ENCODE measurements at regions not wholly inside any gene's neighbourhood (a gene's known extent, or its start where the extent isn't known, plus 50 kb on each side); places are given as distances from the start of the nearest gene placed in this dataset.

GRCh38 chr5:30267026-30267425 lies 926.5 kb upstream of the CDH6 start:
- Histone ChIP-seq H3K14ac (ENCODE audit: low read length in 2 of 2) (no peak overlapping the region), H2BK120ac (ENCODE audit: low read depth, low read length) (no peak overlapping the region), H3K27me3 (ENCODE audit: control insufficient read depth in 1 of 2, insufficient read depth in 1 of 2, low read length in 2 of 2) (no peaks in the 10 kb centered on the region), H2BK5ac (ENCODE audit: low read depth, low read length, poor library complexity, severe bottlenecking) (no peak overlapping the region), H2BK15ac (ENCODE audit: low read depth, poor library complexity, severe bottlenecking) (no peak overlapping the region), H3K4ac (ENCODE audit: low read depth in 1 of 2, low read length in 2 of 2) (no peak overlapping the region), H3K36me3 (ENCODE audit: control insufficient read depth in 1 of 2, insufficient read depth in 2 of 2, low read depth in 1 of 2, low read length in 2 of 2) (no peaks in the 10 kb centered on the region), H3K23ac (ENCODE audit: low read length in 2 of 2) (no peak overlapping the region), H3K9ac (ENCODE audit: low read length) (no peak overlapping the region), H3K79me1 (replicated peaks; ENCODE audit: low read length, poor library complexity, severe bottlenecking) (no peaks in the 10 kb centered on the region), H3K4me1 (ENCODE audit: control insufficient read depth, insufficient read depth, low read depth, low read length) (no peaks in the 10 kb centered on the region), H4K8ac (ENCODE audit: low read length) (no peak overlapping the region), H3K9me3 (ENCODE audit: control insufficient read depth, low read length) (peaks cover 7% of the 10 kb centered on the region), H3K27ac (ENCODE audit: low read length, poor library complexity, severe bottlenecking) (no peak overlapping the region), H2AFZ (ENCODE audit: low read depth, low read length) (no peak overlapping the region), H3K18ac (ENCODE audit: low read depth in 1 of 2, low read length in 2 of 2) (no peak overlapping the region), H3K4me3 (ENCODE audit: insufficient read depth in 1 of 2, low read depth in 1 of 2, low read length in 2 of 2) (no peak overlapping the region), H2BK12ac (ENCODE audit: low read length in 2 of 2) (no peak overlapping the region), H4K91ac (ENCODE audit: low read length) (no peak overlapping the region), H3K4me2 (ENCODE audit: low read length, poor library complexity, severe bottlenecking) (no peak overlapping the region), H2AK5ac (ENCODE audit: low read length, severe bottlenecking) (no peak overlapping the region)
- DNase-seq, result no peak

GRCh38 chr5:30239331-30240022 lies 954.0 kb upstream of the CDH6 start:
- H3K4me1 ChIP-seq (ENCODE audit: control insufficient read depth, insufficient read depth, low read depth, low read length), result no peaks in the 10 kb centered on the region
- H3K9ac ChIP-seq (ENCODE audit: low read length), result no peak overlapping the region
- H4K8ac ChIP-seq (ENCODE audit: low read length), result no peak overlapping the region
- H3K36me3 ChIP-seq (ENCODE audit: control insufficient read depth in 1 of 2, insufficient read depth in 2 of 2, low read depth in 1 of 2, low read length in 2 of 2), result no peaks in the 10 kb centered on the region
- H3K4ac ChIP-seq (ENCODE audit: low read depth in 1 of 2, low read length in 2 of 2), result no peak overlapping the region
- H2AK5ac ChIP-seq (ENCODE audit: low read length, severe bottlenecking), result no peak overlapping the region
- H2BK12ac ChIP-seq (ENCODE audit: low read length in 2 of 2), result no peak overlapping the region
- no peak overlapping the region for H3K4me3 ChIP-seq (ENCODE audit: insufficient read depth in 1 of 2, low read depth in 1 of 2, low read length in 2 of 2)
- no peaks in the 10 kb centered on the region for H3K27me3 ChIP-seq (ENCODE audit: control insufficient read depth in 1 of 2, insufficient read depth in 1 of 2, low read length in 2 of 2)
- H3K27ac ChIP-seq (ENCODE audit: low read length, poor library complexity, severe bottlenecking), result no peak overlapping the region
- no peak overlapping the region for H2BK15ac ChIP-seq (ENCODE audit: low read depth, poor library complexity, severe bottlenecking)
- no peak overlapping the region for H3K23ac ChIP-seq (ENCODE audit: low read length in 2 of 2)
- H3K4me2 ChIP-seq (ENCODE audit: low read length, poor library complexity, severe bottlenecking), result no peak overlapping the region
- no peaks in the 10 kb centered on the region for H3K79me1 ChIP-seq (replicated peaks; ENCODE audit: low read length, poor library complexity, severe bottlenecking)
- H2BK5ac ChIP-seq (ENCODE audit: low read depth, low read length, poor library complexity, severe bottlenecking), result no peak overlapping the region
- H2BK120ac ChIP-seq (ENCODE audit: low read depth, low read length), result no peak overlapping the region
- WGBS, result 69% methylated on average over 7 of the region's 7 CpGs
- H4K91ac ChIP-seq (ENCODE audit: low read length), result no peak overlapping the region
- no peaks in the 10 kb centered on the region for H3K9me3 ChIP-seq (ENCODE audit: control insufficient read depth, low read length)
- H3K18ac ChIP-seq (ENCODE audit: low read depth in 1 of 2, low read length in 2 of 2), result no peak overlapping the region
- H3K14ac ChIP-seq (ENCODE audit: low read length in 2 of 2), result no peak overlapping the region
- no peak for DNase-seq
- H2AFZ ChIP-seq (ENCODE audit: low read depth, low read length), result no peak overlapping the region

GRCh38 chr5:30237189-30237588 lies 956.3 kb upstream of the CDH6 start:
- Histone ChIP-seq H3K9ac (ENCODE audit: low read length) (no peak overlapping the region), H4K8ac (ENCODE audit: low read length) (no peak overlapping the region), H2AFZ (ENCODE audit: low read depth, low read length) (no peak overlapping the region), H2BK5ac (ENCODE audit: low read depth, low read length, poor library complexity, severe bottlenecking) (no peak overlapping the region), H3K14ac (ENCODE audit: low read length in 2 of 2) (no peak overlapping the region), H3K4me2 (ENCODE audit: low read length, poor library complexity, severe bottlenecking) (no peak overlapping the region), H3K36me3 (ENCODE audit: control insufficient read depth in 1 of 2, insufficient read depth in 2 of 2, low read depth in 1 of 2, low read length in 2 of 2) (no peaks in the 10 kb centered on the region), H3K4ac (ENCODE audit: low read depth in 1 of 2, low read length in 2 of 2) (no peak overlapping the region), H3K9me3 (ENCODE audit: control insufficient read depth, low read length) (peaks cover 2% of the 10 kb centered on the region), H3K27ac (ENCODE audit: low read length, poor library complexity, severe bottlenecking) (no peak overlapping the region), H4K91ac (ENCODE audit: low read length) (no peak overlapping the region), H2AK5ac (ENCODE audit: low read length, severe bottlenecking) (no peak overlapping the region), H3K4me3 (ENCODE audit: insufficient read depth in 1 of 2, low read depth in 1 of 2, low read length in 2 of 2) (no peak overlapping the region), H2BK15ac (ENCODE audit: low read depth, poor library complexity, severe bottlenecking) (no peak overlapping the region), H3K4me1 (ENCODE audit: control insufficient read depth, insufficient read depth, low read depth, low read length) (no peaks in the 10 kb centered on the region), H3K79me1 (replicated peaks; ENCODE audit: low read length, poor library complexity, severe bottlenecking) (no peaks in the 10 kb centered on the region), H3K23ac (ENCODE audit: low read length in 2 of 2) (no peak overlapping the region), H2BK12ac (ENCODE audit: low read length in 2 of 2) (no peak overlapping the region), H3K27me3 (ENCODE audit: control insufficient read depth in 1 of 2, insufficient read depth in 1 of 2, low read length in 2 of 2) (no peaks in the 10 kb centered on the region), H3K18ac (ENCODE audit: low read depth in 1 of 2, low read length in 2 of 2) (no peak overlapping the region), H2BK120ac (ENCODE audit: low read depth, low read length) (no peak overlapping the region)
- WGBS, result 67% methylated on average over 1 of the region's 2 CpGs
- DNase-seq, result no peak

GRCh38 chr5:30209755-30210154 lies 983.7 kb upstream of the CDH6 start:
- H2AK5ac ChIP-seq (ENCODE audit: low read length, severe bottlenecking), result no peak overlapping the region
- H3K4me3 ChIP-seq (ENCODE audit: insufficient read depth in 1 of 2, low read depth in 1 of 2, low read length in 2 of 2), result no peak overlapping the region
- H3K14ac ChIP-seq (ENCODE audit: low read length in 2 of 2), result no peak overlapping the region
- no peak overlapping the region for H4K91ac ChIP-seq (ENCODE audit: low read length)
- no peak overlapping the region for H4K8ac ChIP-seq (ENCODE audit: low read length)
- no peak overlapping the region for H2BK12ac ChIP-seq (ENCODE audit: low read length in 2 of 2)
- no peaks in the 10 kb centered on the region for H3K27me3 ChIP-seq (ENCODE audit: control insufficient read depth in 1 of 2, insufficient read depth in 1 of 2, low read length in 2 of 2)
- no peaks in the 10 kb centered on the region for H3K36me3 ChIP-seq (ENCODE audit: control insufficient read depth in 1 of 2, insufficient read depth in 2 of 2, low read depth in 1 of 2, low read length in 2 of 2)
- H2BK5ac ChIP-seq (ENCODE audit: low read depth, low read length, poor library complexity, severe bottlenecking), result no peak overlapping the region
- H2AFZ ChIP-seq (ENCODE audit: low read depth, low read length), result no peak overlapping the region
- no peak overlapping the region for H3K4ac ChIP-seq (ENCODE audit: low read depth in 1 of 2, low read length in 2 of 2)
- H2BK15ac ChIP-seq (ENCODE audit: low read depth, poor library complexity, severe bottlenecking), result no peak overlapping the region
- H3K9me3 ChIP-seq (ENCODE audit: control insufficient read depth, low read length), result peaks cover 28% of the 10 kb centered on the region
- no peak overlapping the region for H3K18ac ChIP-seq (ENCODE audit: low read depth in 1 of 2, low read length in 2 of 2)
- H2BK120ac ChIP-seq (ENCODE audit: low read depth, low read length), result no peak overlapping the region
- H3K4me1 ChIP-seq (ENCODE audit: control insufficient read depth, insufficient read depth, low read depth, low read length), result no peaks in the 10 kb centered on the region
- no peak overlapping the region for H3K23ac ChIP-seq (ENCODE audit: low read length in 2 of 2)
- H3K79me1 ChIP-seq (replicated peaks; ENCODE audit: low read length, poor library complexity, severe bottlenecking), result no peaks in the 10 kb centered on the region
- DNase-seq, result no peak
- no peak overlapping the region for H3K27ac ChIP-seq (ENCODE audit: low read length, poor library complexity, severe bottlenecking)
- H3K9ac ChIP-seq (ENCODE audit: low read length), result no peak overlapping the region
- no peak overlapping the region for H3K4me2 ChIP-seq (ENCODE audit: low read length, poor library complexity, severe bottlenecking)
